HepG2 (cell line): ENCODE measurements at regions not wholly inside any gene's neighbourhood (a gene's known extent, or its start where the extent isn't known, plus 50 kb on each side); places are given as distances from the start of the nearest gene placed in this dataset.

ENCODE experiments used
- ATAC-seq: fragments of 200-7000 bp; cut with Tn5 transposase; 3 replicates; pipeline ENCODE4 v1.9.1; 2020; ENCODE audit warnings: mild to moderate bottlenecking, moderate library complexity
- BruUV-seq: library from RNA; stranded (reverse); fragments of 400-500 nt; replicated peaks from 2 replicates; lab custom pipeline; 2021; lab: Mats Ljungman, UMichigan
- CTCF ChIA-PET: fragments of 300-600 bp; formaldehyde crosslinking; extraction: SDS; loops from one replicate; lab custom pipeline; 2021; ENCODE audit warnings: low total read pairs, inconsistent platforms, low intra/inter-chr PET ratio; lab: Yijun Ruan, JAX
- POLR2A ChIA-PET: fragments of 350-600 bp; sonication (Branson Sonifier 250); formaldehyde crosslinking; loops from one replicate; lab custom pipeline; 2020; ENCODE audit warnings: antibody characterized with exemption, inconsistent platforms; lab: Yijun Ruan, JAX
- DNase-seq: peaks from one replicate; pipeline ENCODE4 v3.0.0-alpha.2; 2015; ENCODE audit warnings: low spot score
- FAIRE-seq: peaks from 3 replicates; lab custom pipeline; 2011; peaks lifted over from hg19 to GRCh38; lab: Jason Lieb, UNC
- H2AFZ ChIP-seq: one replicate; pipeline ENCODE4 v1.6.1; 2011; ENCODE audit warnings: low read length, inconsistent platforms
- H3K27ac ChIP-seq: fragments of 300-600 bp; 3 replicates; pipeline ENCODE4 v1.8.0; 2011; ENCODE audit warnings: mixed run types, mild to moderate bottlenecking, mixed read lengths, low read length, inconsistent platforms; ENCODE audit not compliant: insufficient read depth; ENCODE audit errors: extremely low read length
- H3K27me3 ChIP-seq, 2 experiments: fragments of 200-600 bp in 1 of 2; 2 replicates in 1 of 2; 3 replicates in 1 of 2; pipeline versions ENCODE4 v1.6.0 to v1.8.0; 2011; ENCODE audit warnings: low read length in 2 of 2, mild to moderate bottlenecking in 2 of 2, moderate library complexity in 2 of 2, inconsistent platforms in 1 of 2; ENCODE audit not compliant: insufficient read depth in 2 of 2, control insufficient read depth in 1 of 2
- H3K36me3 ChIP-seq, 2 experiments: fragments of 200-600 bp in 1 of 2; replicated peaks in 1 of 2; 2 replicates in 1 of 2; 3 replicates in 1 of 2; pipeline versions ENCODE4 v1.5.1 to v1.8.0; 2011; ENCODE audit warnings: low read length in 2 of 2, inconsistent platforms in 1 of 2; ENCODE audit not compliant: insufficient read depth in 2 of 2, control insufficient read depth in 1 of 2
- H3K4me1 ChIP-seq: 2 replicates; pipeline ENCODE4 v1.5.1; 2012; ENCODE audit warnings: low read length, inconsistent platforms; ENCODE audit not compliant: insufficient read depth
- H3K4me2 ChIP-seq: 2 replicates; pipeline ENCODE4 v1.6.0; 2011; ENCODE audit warnings: low read depth, low read length, inconsistent platforms
- H3K4me3 ChIP-seq, 3 experiments: fragments of 200-600 bp in 1 of 3; sonication (generic), shearing (Covaris generic) in 1 of 3; replicated peaks in 1 of 3; 2 replicates each; pipeline ENCODE4 v1.5.1; 2011 to 2016; ENCODE audit warnings: low read length in 3 of 3, inconsistent platforms in 2 of 3, low read depth in 2 of 3, mild to moderate bottlenecking in 2 of 3, control low read depth in 1 of 3, mixed read lengths in 1 of 3; ENCODE audit not compliant: insufficient read depth in 1 of 3
- H3K79me2 ChIP-seq: one replicate; pipeline ENCODE4 v1.6.1; 2011; ENCODE audit warnings: low read length, inconsistent platforms; ENCODE audit not compliant: insufficient read depth
- H3K9ac ChIP-seq: 2 replicates; pipeline ENCODE4 v1.6.0; 2011; ENCODE audit warnings: mild to moderate bottlenecking, low read depth, low read length, inconsistent platforms; ENCODE audit not compliant: insufficient read depth
- H3K9me3 ChIP-seq: 2 replicates; pipeline ENCODE4 v1.5.1; 2012; ENCODE audit warnings: mild to moderate bottlenecking, low read length
- H4K20me1 ChIP-seq: 2 replicates; pipeline ENCODE4 v1.6.0; 2011; ENCODE audit warnings: inconsistent platforms, mild to moderate bottlenecking, low read length, moderate library complexity; ENCODE audit not compliant: insufficient read depth
- DMAP1 ChIP-seq: IDR thresholded peaks from 2 replicates; pipeline ENCODE4 v1.6.1; 2016
- ELF4 ChIP-seq: sonication (generic); formaldehyde crosslinking; IDR thresholded peaks from 2 replicates; pipeline ENCODE4 v1.5.0; 2020; ENCODE audit warnings: missing genetic modification reagents, mild to moderate bottlenecking, moderate library complexity, borderline replicate concordance
- HNF4G ChIP-seq, 2 experiments: sonication (generic) in 1 of 2; formaldehyde crosslinking in 1 of 2; IDR thresholded peaks; 2 replicates each; pipeline versions ENCODE4 v1.4.0 to v1.6.1; 2011 to 2020; ENCODE audit warnings: borderline replicate concordance in 2 of 2, low read depth in 2 of 2, mild to moderate bottlenecking in 2 of 2, low read length in 1 of 2, missing genetic modification reagents in 1 of 2, moderate library complexity in 1 of 2
- HOXA9 ChIP-seq: sonication (generic); formaldehyde crosslinking; IDR thresholded peaks from 2 replicates; pipeline ENCODE4 v1.8.1; 2022; ENCODE audit warnings: missing genetic modification reagents, mild to moderate bottlenecking, moderate library complexity, borderline replicate concordance
- KLF12 ChIP-seq: sonication (generic); formaldehyde crosslinking; IDR thresholded peaks from 2 replicates; pipeline ENCODE4 v1.4.0; 2020; ENCODE audit warnings: missing genetic modification reagents, borderline replicate concordance
- MAFK ChIP-seq, 2 experiments: IDR thresholded peaks in 1 of 2; conservative IDR thresholded peaks in 1 of 2; 2 replicates each; pipeline ENCODE4 v1.6.1; 2011; ENCODE audit warnings: improper control_type of control experiment in 2 of 2, low read length in 2 of 2
- MXD4 ChIP-seq: IDR thresholded peaks from 2 replicates; pipeline ENCODE4 v1.6.1; 2016; ENCODE audit warnings: mild to moderate bottlenecking, missing biosample characterization, missing genetic modification reagents
- PHF5A ChIP-seq: IDR thresholded peaks from one replicate; pipeline ENCODE4 v1.6.1; 2018; ENCODE audit warnings: low read depth, missing genetic modification reagents; ENCODE audit not compliant: unreplicated experiment
- SMARCC2 ChIP-seq: fragments of 450-650 bp; IDR thresholded peaks from 2 replicates; pipeline ENCODE4 v1.6.1; 2017; ENCODE audit warnings: antibody characterized with exemption, mild to moderate bottlenecking
- SP1 ChIP-seq, 2 experiments: fragments of 450-650 bp in 1 of 2; sonication (generic) in 1 of 2; formaldehyde crosslinking in 1 of 2; IDR thresholded peaks; 2 replicates each; pipeline versions ENCODE4 v1.4.0 to v1.6.1; 2016 to 2020; ENCODE audit warnings: missing genetic modification reagents in 1 of 2
- ZEB1 ChIP-seq: IDR thresholded peaks from 2 replicates; pipeline ENCODE4 v1.6.1; 2012; ENCODE audit warnings: mild to moderate bottlenecking, low read depth, inconsistent platforms; ENCODE audit not compliant: insufficient replicate concordance
- ZFX ChIP-seq: sonication (generic); formaldehyde crosslinking; IDR thresholded peaks from 2 replicates; pipeline ENCODE4 v1.4.0; 2020; ENCODE audit warnings: mild to moderate bottlenecking, low read depth, missing genetic modification reagents, moderate library complexity
- ZNF101 ChIP-seq: sonication (generic); formaldehyde crosslinking; IDR thresholded peaks from 2 replicates; pipeline ENCODE4 v1.4.0; 2020; ENCODE audit warnings: mild to moderate bottlenecking, low read depth, missing genetic modification reagents, borderline replicate concordance
- ZNF350 ChIP-seq: sonication (generic); formaldehyde crosslinking; IDR thresholded peaks from 2 replicates; pipeline ENCODE4 v1.4.0; 2020; ENCODE audit warnings: mild to moderate bottlenecking, low read depth, missing genetic modification reagents, borderline replicate concordance
- ZNF598 ChIP-seq: sonication (generic); formaldehyde crosslinking; IDR thresholded peaks from 2 replicates; pipeline ENCODE4 v1.5.1; 2020; ENCODE audit warnings: mild to moderate bottlenecking, missing genetic modification reagents, borderline replicate concordance
- ZNF782 ChIP-seq: sonication (generic); formaldehyde crosslinking; IDR thresholded peaks from 2 replicates; pipeline ENCODE4 v1.4.0; 2020; ENCODE audit warnings: missing genetic modification reagents, mild to moderate bottlenecking, borderline replicate concordance
- ZNF788 ChIP-seq: sonication (generic); formaldehyde crosslinking; IDR thresholded peaks from 2 replicates; pipeline ENCODE4 v1.5.0; 2020; ENCODE audit warnings: mild to moderate bottlenecking, missing genetic modification reagents, borderline replicate concordance
- WGBS: methylation state at CpG from one replicate; pipeline ENCODE4 v1.1.6; 2017; ENCODE audit warnings: low lambda C conversion rate; 5-methylcytosine and 5-hydroxymethylcytosine counted together
- in situ Hi-C: cut with HindIII; loops from 2 replicates; pipeline ENCODE4 v1.10.0; 2017; ENCODE audit warnings: low pct_unique_long_range_greater_than_20kb; ENCODE audit not compliant: extremely low pct_ligation_motif_present
- intact Hi-C: fragments of 100-400 bp; cut with micrococcal nuclease; formaldehyde crosslinking; loops from one replicate; pipeline ENCODE4 v1.10.0; 2022; ENCODE audit not compliant: unreplicated experiment
- TF ChIP-seq, protein P1 (sequence below): sonication (generic); formaldehyde crosslinking; IDR thresholded peaks from 2 replicates; pipeline ENCODE4 v1.5.0; 2020; ENCODE audit warnings: mild to moderate bottlenecking, missing genetic modification reagents, moderate library complexity
- TF ChIP-seq, protein P2 (sequence below): IDR thresholded peaks from 2 replicates; pipeline ENCODE4 v1.6.1; 2016; ENCODE audit warnings: missing genetic modification reagents, missing compliant biosample characterization
- TF ChIP-seq, protein P3 (sequence below): sonication (generic); formaldehyde crosslinking; IDR thresholded peaks from 2 replicates; pipeline ENCODE4 v1.5.0; 2020; ENCODE audit warnings: mild to moderate bottlenecking, missing genetic modification reagents

DNA sequence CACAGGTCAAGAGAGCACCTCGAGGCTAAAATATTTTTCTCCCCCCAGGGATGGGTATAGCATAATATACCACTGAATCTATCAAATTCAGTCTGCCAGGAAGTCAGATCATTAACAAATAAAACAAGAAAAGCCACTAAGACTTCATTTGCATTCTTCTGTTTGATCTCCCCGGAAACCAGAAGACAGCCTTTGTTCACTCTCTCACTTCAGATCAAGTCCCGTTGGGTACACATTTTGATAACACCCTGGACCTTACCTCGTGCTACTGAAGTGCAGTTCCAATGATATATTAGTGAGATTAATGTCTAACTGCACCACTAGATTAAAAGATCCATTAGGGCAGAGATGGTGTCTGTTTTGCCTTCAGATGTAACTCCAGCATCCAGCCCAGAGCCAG is 157.7 kb upstream of the B3GAT2 start:
- Histone ChIP-seq H3K4me2 (no peak overlapping the region), H3K9ac (no peak overlapping the region), H3K4me1 (no peaks in the 10 kb centered on the region), H4K20me1 (no peaks in the 10 kb centered on the region), H3K4me3 (no peak overlapping the region), H3K27me3 (no peaks in the 10 kb centered on the region; a peak in 1 of 5 replicates), H3K36me3 (no peaks in the 10 kb centered on the region), H3K79me2 (no peaks in the 10 kb centered on the region), H3K27ac (no peak overlapping the region), H2AFZ (no peak overlapping the region), H3K9me3 (no peaks in the 10 kb centered on the region)
- DNase-seq (no peak), ATAC-seq (no peak), FAIRE-seq (no peak)
- intact Hi-C loops: no loop called here
- in situ Hi-C loops: no loop called here
- WGBS: 0% methylated on average over 4 of the region's 4 CpGs
- BruUV-seq: no TSS peak
- CTCF ChIA-PET: no interaction called here
- TF ChIP-seq, protein P1, sequence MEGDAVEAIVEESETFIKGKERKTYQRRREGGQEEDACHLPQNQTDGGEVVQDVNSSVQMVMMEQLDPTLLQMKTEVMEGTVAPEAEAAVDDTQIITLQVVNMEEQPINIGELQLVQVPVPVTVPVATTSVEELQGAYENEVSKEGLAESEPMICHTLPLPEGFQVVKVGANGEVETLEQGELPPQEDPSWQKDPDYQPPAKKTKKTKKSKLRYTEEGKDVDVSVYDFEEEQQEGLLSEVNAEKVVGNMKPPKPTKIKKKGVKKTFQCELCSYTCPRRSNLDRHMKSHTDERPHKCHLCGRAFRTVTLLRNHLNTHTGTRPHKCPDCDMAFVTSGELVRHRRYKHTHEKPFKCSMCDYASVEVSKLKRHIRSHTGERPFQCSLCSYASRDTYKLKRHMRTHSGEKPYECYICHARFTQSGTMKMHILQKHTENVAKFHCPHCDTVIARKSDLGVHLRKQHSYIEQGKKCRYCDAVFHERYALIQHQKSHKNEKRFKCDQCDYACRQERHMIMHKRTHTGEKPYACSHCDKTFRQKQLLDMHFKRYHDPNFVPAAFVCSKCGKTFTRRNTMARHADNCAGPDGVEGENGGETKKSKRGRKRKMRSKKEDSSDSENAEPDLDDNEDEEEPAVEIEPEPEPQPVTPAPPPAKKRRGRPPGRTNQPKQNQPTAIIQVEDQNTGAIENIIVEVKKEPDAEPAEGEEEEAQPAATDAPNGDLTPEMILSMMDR: no peak
- TF ChIP-seq KLF12 (CRISPR knock-in tag): no peak
- TF ChIP-seq ZNF788 (CRISPR knock-in tag): no peak
- no peak for TF ChIP-seq ZNF350 (CRISPR knock-in tag)
- TF ChIP-seq PHF5A: no peak
- TF ChIP-seq, protein P2, sequence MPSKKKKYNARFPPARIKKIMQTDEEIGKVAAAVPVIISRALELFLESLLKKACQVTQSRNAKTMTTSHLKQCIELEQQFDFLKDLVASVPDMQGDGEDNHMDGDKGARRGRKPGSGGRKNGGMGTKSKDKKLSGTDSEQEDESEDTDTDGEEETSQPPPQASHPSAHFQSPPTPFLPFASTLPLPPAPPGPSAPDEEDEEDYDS (CRISPR knock-in tag): no peak
- no peak for TF ChIP-seq ZEB1
- no peak for TF ChIP-seq SP1 (IDR thresholded peaks at IDR 0.05)
- TF ChIP-seq SP1 (CRISPR knock-in tag; IDR thresholded peaks at IDR 0.05): no peak
- TF ChIP-seq, protein P3, sequence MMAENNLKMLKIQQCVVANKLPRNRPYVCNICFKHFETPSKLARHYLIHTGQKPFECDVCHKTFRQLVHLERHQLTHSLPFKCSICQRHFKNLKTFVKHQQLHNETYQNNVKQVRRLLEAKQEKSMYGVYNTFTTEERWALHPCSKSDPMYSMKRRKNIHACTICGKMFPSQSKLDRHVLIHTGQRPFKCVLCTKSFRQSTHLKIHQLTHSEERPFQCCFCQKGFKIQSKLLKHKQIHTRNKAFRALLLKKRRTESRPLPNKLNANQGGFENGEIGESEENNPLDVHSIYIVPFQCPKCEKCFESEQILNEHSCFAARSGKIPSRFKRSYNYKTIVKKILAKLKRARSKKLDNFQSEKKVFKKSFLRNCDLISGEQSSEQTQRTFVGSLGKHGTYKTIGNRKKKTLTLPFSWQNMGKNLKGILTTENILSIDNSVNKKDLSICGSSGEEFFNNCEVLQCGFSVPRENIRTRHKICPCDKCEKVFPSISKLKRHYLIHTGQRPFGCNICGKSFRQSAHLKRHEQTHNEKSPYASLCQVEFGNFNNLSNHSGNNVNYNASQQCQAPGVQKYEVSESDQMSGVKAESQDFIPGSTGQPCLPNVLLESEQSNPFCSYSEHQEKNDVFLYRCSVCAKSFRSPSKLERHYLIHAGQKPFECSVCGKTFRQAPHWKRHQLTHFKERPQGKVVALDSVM: no peak
- TF ChIP-seq HOXA9 (CRISPR knock-in tag): no peak
- TF ChIP-seq MXD4 (CRISPR knock-in tag): no peak
- TF ChIP-seq SMARCC2: no peak
- TF ChIP-seq MAFK (conservative IDR thresholded peaks at IDR 0.05 in 1 of 2, IDR thresholded peaks at IDR 0.05 in 1 of 2; ENCODE audit: low read length in 2 of 2): no peak
- TF ChIP-seq ZFX (CRISPR knock-in tag): no peak
- TF ChIP-seq HNF4G (IDR thresholded peaks at IDR 0.05; ENCODE audit: borderline replicate concordance, low read depth, low read length): no peak
- no peak for TF ChIP-seq HNF4G (CRISPR knock-in tag; IDR thresholded peaks at IDR 0.05; ENCODE audit: borderline replicate concordance, low read depth)
- no peak for TF ChIP-seq ELF4 (CRISPR knock-in tag)
- no peak for TF ChIP-seq ZNF101 (CRISPR knock-in tag)
- TF ChIP-seq DMAP1: no peak
- no peak for TF ChIP-seq ZNF782 (CRISPR knock-in tag)
- no peak for TF ChIP-seq ZNF598
- POLR2A ChIA-PET: no interaction called here
